ENCODE measurements at regions not wholly inside any gene's neighbourhood (a gene's known extent, or its start where the extent isn't known, plus 50 kb on each side); places are given as distances from the start of the nearest gene placed in this dataset.
A peak's percentile ranks its signal among the peaks of the same experiment; 100 is the strongest.

GRCh38 chr6:142605922-142606485 lies 304.2 kb downstream of the ADGRG6 start:
- no peak overlapping the region for H3K27ac ChIP-seq (ENCODE audit: extremely low read depth, low read depth, low read length)
- no peaks in the 10 kb centered on the region for H3K36me3 ChIP-seq (ENCODE audit: control insufficient read depth in 2 of 2, insufficient read depth in 1 of 2, low read length in 2 of 2)
- no peaks in the 10 kb centered on the region for H3K4me1 ChIP-seq (ENCODE audit: control insufficient read depth, insufficient read depth, low read length)
- no peaks in the 10 kb centered on the region for H3K9me3 ChIP-seq (ENCODE audit: control insufficient read depth, insufficient read depth, low read depth, low read length)
- no peak overlapping the region for H3K4me3 ChIP-seq (ENCODE audit: low read depth, low read length)
- CTCF ChIA-PET: interaction anchor here (0.8 kb wide), 1 partner anchor 58 kb away, joined by 3 read pairs; no protein-coding TSS in a partner anchor
- POLR2A ChIA-PET: no interaction called here
- TF ChIP-seq ZNF335 (tag by site-specific recombination; conservative IDR thresholded peaks at IDR 0.05): peak; percentile 26; the same call in 1 of the 2 replicates
- TF ChIP-seq ZNF148 (tag by site-specific recombination; IDR thresholded peaks at IDR 0.05; ENCODE audit: borderline replicate concordance): no peak
- no peak for TF ChIP-seq ZNF830 (tag by site-specific recombination; IDR thresholded peaks at IDR 0.05; ENCODE audit: low read depth)
- TF ChIP-seq PRDM10 (tag by site-specific recombination; IDR thresholded peaks at IDR 0.05): no peak
- TF ChIP-seq TRIM28 (IDR thresholded peaks at IDR 0.05; ENCODE audit: borderline replicate concordance, low read length): peak; percentile 44; the same call in 1 of the 2 replicates
- TF ChIP-seq ZFHX2 (tag by site-specific recombination; conservative IDR thresholded peaks at IDR 0.05): no peak
- no peak for TF ChIP-seq ZNF561 (tag by site-specific recombination; IDR thresholded peaks at IDR 0.05; ENCODE audit: borderline replicate concordance)
- TF ChIP-seq KLF10 (tag by site-specific recombination; IDR thresholded peaks at IDR 0.05): no peak
- no peak for TF ChIP-seq GFI1B (tag by site-specific recombination; IDR thresholded peaks at IDR 0.05)
- TF ChIP-seq ZNF549 (tag by site-specific recombination; IDR thresholded peaks at IDR 0.05): no peak
- TF ChIP-seq ZFP41 (tag by site-specific recombination; IDR thresholded peaks at IDR 0.05; ENCODE audit: borderline replicate concordance): no peak
- TF ChIP-seq ZNF660 (tag by site-specific recombination; IDR thresholded peaks at IDR 0.05): no peak
- TF ChIP-seq ZNF133 (tag by site-specific recombination; IDR thresholded peaks at IDR 0.05): no peak

GRCh38 chr6:142612956-142613355 lies 311.1 kb downstream of the ADGRG6 start:
- no peaks in the 10 kb centered on the region for H3K36me3 ChIP-seq (ENCODE audit: control insufficient read depth in 2 of 2, insufficient read depth in 1 of 2, low read length in 2 of 2)
- ChIA-PET POLR2A (no interaction called here), CTCF (no interaction called here)
- TF ChIP-seq BCL11B (tag by site-specific recombination; IDR thresholded peaks at IDR 0.05; ENCODE audit: low read depth): no peak
- no peaks in the 10 kb centered on the region for H3K9me3 ChIP-seq (ENCODE audit: control insufficient read depth, insufficient read depth, low read depth, low read length)
- no peaks in the 10 kb centered on the region for H3K4me1 ChIP-seq (ENCODE audit: control insufficient read depth, insufficient read depth, low read length)
- H3K4me3 ChIP-seq (ENCODE audit: low read depth, low read length): no peak overlapping the region
- no peak overlapping the region for H3K27ac ChIP-seq (ENCODE audit: extremely low read depth, low read depth, low read length)

- POLR2A ChIA-PET: no interaction called here
- no peaks in the 10 kb centered on the region for H3K36me3 ChIP-seq (ENCODE audit: control insufficient read depth in 2 of 2, insufficient read depth in 1 of 2, low read length in 2 of 2)
- H3K4me3 ChIP-seq (ENCODE audit: low read depth, low read length): no peak overlapping the region
- CTCF ChIA-PET: interaction anchor here (0.5 kb wide), 2 partner anchors 97 to 218 kb away, joined by 3 read pairs; no protein-coding TSS in a partner anchor
- no peak overlapping the region for H3K27ac ChIP-seq (ENCODE audit: extremely low read depth, low read depth, low read length)
- H3K9me3 ChIP-seq (ENCODE audit: control insufficient read depth, insufficient read depth, low read depth, low read length): no peaks in the 10 kb centered on the region
- no peaks in the 10 kb centered on the region for H3K4me1 ChIP-seq (ENCODE audit: control insufficient read depth, insufficient read depth, low read length)
- no peak for TF ChIP-seq ZNF677 (tag by site-specific recombination; IDR thresholded peaks at IDR 0.05)
- TF ChIP-seq ZNF433 (tag by site-specific recombination; IDR thresholded peaks at IDR 0.05; ENCODE audit: low read depth): no peak
- no peak for TF ChIP-seq ZBTB7A (tag by site-specific recombination; IDR thresholded peaks at IDR 0.05; ENCODE audit: low read depth)
- no peak for TF ChIP-seq EGR2 (tag by site-specific recombination; IDR thresholded peaks at IDR 0.05; ENCODE audit: low read depth)
- TF ChIP-seq ZFP41 (tag by site-specific recombination; IDR thresholded peaks at IDR 0.05; ENCODE audit: borderline replicate concordance): no peak
- TF ChIP-seq ZNF558 (tag by site-specific recombination; IDR thresholded peaks at IDR 0.05): no peak
- no peak for TF ChIP-seq ZNF280C (tag by site-specific recombination; IDR thresholded peaks at IDR 0.05)
- TF ChIP-seq ZNF626 (tag by site-specific recombination; IDR thresholded peaks at IDR 0.05): no peak
- TF ChIP-seq TCF7L2 (IDR thresholded peaks at IDR 0.05; ENCODE audit: borderline replicate concordance, low read depth, low read length): no peak
- TF ChIP-seq RBAK (tag by site-specific recombination; IDR thresholded peaks at IDR 0.05): no peak
- TF ChIP-seq KLF1 (tag by site-specific recombination; IDR thresholded peaks at IDR 0.05): no peak
- no peak for TF ChIP-seq ZNF2 (tag by site-specific recombination; IDR thresholded peaks at IDR 0.05)
- TF ChIP-seq ZNF830 (tag by site-specific recombination; IDR thresholded peaks at IDR 0.05; ENCODE audit: low read depth): no peak
These were observed 312.2 kb downstream of the ADGRG6 start for GRCh38 chr6:142613981-142614380.

All from HEK293 (cell line).